ENCODE measurements at regions not wholly inside any gene's neighbourhood (a gene's known extent, or its start where the extent isn't known, plus 50 kb on each side); places are given as distances from the start of the nearest gene placed in this dataset.

GRCh38 chr2:128782411-128783192 is 463.9 kb upstream of the HS6ST1 start:
- TF ChIP-seq CTCF (IDR thresholded peaks at IDR 0.05; ENCODE audit: low read depth, low read length, poor library complexity, severe bottlenecking) (no peak), EZH2phosphoT487 (IDR thresholded peaks at IDR 0.05; ENCODE audit: borderline replicate concordance, low read length) (no peak)

Data from DOHH2 (cell line).